ENCODE measurements at regions not wholly inside any gene's neighbourhood (a gene's known extent, or its start where the extent isn't known, plus 50 kb on each side); places are given as distances from the start of the nearest gene placed in this dataset.

DNA sequence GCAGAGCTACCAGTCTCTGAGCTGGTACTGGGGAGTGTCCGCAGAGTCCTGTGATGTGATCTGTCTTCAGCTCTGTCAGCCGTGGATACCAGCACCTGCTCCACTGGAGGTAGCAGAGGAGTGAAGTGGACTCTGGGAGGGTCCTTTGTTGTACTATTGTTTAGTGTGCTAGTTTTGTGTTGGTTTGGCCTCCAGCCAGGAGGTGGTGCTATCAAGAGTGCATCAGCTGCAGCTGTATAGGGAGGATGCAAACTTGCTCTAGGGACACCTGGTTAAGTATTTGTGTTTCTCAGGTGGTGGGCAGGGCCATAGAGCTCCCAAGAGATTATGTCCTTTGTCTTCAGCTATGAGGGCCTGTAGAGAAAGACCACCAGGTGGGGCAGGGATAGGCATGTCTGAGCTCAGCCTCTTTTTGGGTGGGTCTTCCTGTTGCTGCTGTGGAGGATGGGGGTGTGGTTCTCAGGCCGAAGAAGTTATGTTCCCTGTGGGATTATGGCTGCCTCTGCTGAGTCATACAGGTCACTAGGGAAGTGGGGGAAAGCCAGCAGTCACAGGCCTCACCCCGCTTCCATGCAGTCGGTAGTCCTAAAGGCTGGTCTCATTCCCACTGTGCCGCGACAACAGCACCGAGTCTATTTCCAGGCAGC is 443.2 kb upstream of the TBL1XR1 start:
- Histone ChIP-seq H2AFZ (ENCODE audit: low read length) (no peak overlapping the region), H3K9me2 (replicated peaks; ENCODE audit: low read depth, low read length) (no peaks in the 10 kb centered on the region), H3K9ac (ENCODE audit: low read depth, low read length, poor library complexity, severe bottlenecking) (peak overlapping the region; percentile 66), H3K79me2 (ENCODE audit: insufficient read depth, low read length) (no peaks in the 10 kb centered on the region), H3K4me2 (ENCODE audit: low read depth, low read length, poor library complexity, severe bottlenecking) (no peak overlapping the region), H3K4me1 (ENCODE audit: insufficient read depth, low read length, poor library complexity, severe bottlenecking) (peaks cover 53% of the 10 kb centered on the region), H3K9me3 (ENCODE audit: insufficient read depth, low read depth, low read length) (no peaks in the 10 kb centered on the region), H3F3A (ENCODE audit: low read depth) (no peaks in the 10 kb centered on the region), H3K4me3 (ENCODE audit: low read length, poor library complexity, severe bottlenecking) (no peak overlapping the region), H3K36me3 (ENCODE audit: insufficient read depth, low read length) (no peaks in the 10 kb centered on the region), H4K20me1 (ENCODE audit: insufficient read depth, low read length, poor library complexity, severe bottlenecking) (no peaks in the 10 kb centered on the region), H3K27me3 (ENCODE audit: insufficient read depth, low read length, poor library complexity, severe bottlenecking) (no peaks in the 10 kb centered on the region)
- TF ChIP-seq, protein P1, sequence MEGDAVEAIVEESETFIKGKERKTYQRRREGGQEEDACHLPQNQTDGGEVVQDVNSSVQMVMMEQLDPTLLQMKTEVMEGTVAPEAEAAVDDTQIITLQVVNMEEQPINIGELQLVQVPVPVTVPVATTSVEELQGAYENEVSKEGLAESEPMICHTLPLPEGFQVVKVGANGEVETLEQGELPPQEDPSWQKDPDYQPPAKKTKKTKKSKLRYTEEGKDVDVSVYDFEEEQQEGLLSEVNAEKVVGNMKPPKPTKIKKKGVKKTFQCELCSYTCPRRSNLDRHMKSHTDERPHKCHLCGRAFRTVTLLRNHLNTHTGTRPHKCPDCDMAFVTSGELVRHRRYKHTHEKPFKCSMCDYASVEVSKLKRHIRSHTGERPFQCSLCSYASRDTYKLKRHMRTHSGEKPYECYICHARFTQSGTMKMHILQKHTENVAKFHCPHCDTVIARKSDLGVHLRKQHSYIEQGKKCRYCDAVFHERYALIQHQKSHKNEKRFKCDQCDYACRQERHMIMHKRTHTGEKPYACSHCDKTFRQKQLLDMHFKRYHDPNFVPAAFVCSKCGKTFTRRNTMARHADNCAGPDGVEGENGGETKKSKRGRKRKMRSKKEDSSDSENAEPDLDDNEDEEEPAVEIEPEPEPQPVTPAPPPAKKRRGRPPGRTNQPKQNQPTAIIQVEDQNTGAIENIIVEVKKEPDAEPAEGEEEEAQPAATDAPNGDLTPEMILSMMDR (conservative IDR thresholded peaks at IDR 0.05; ENCODE audit: low read length) = peak; percentile 55
- no peak for TF ChIP-seq EZH2phosphoT487 (IDR thresholded peaks at IDR 0.05; ENCODE audit: borderline replicate concordance)

GRCh38 chr3:177641206-177641605 is 443.9 kb upstream of the TBL1XR1 start:
- Histone ChIP-seq H3K9me3 (ENCODE audit: insufficient read depth, low read depth, low read length) (no peaks in the 10 kb centered on the region), H3F3A (ENCODE audit: low read depth) (no peaks in the 10 kb centered on the region), H2AFZ (ENCODE audit: low read length) (0 out of 2 replicates have a peak overlapping the region, but pooled peaks have one; percentile 11), H3K4me2 (ENCODE audit: low read depth, low read length, poor library complexity, severe bottlenecking) (no peak overlapping the region), H3K27me3 (ENCODE audit: insufficient read depth, low read length, poor library complexity, severe bottlenecking) (no peaks in the 10 kb centered on the region), H3K4me1 (ENCODE audit: insufficient read depth, low read length, poor library complexity, severe bottlenecking) (peaks cover 60% of the 10 kb centered on the region), H3K4me3 (ENCODE audit: low read length, poor library complexity, severe bottlenecking) (no peak overlapping the region), H3K9ac (ENCODE audit: low read depth, low read length, poor library complexity, severe bottlenecking) (peak overlapping the region; percentile 66), H4K20me1 (ENCODE audit: insufficient read depth, low read length, poor library complexity, severe bottlenecking) (no peaks in the 10 kb centered on the region), H3K9me2 (replicated peaks; ENCODE audit: low read depth, low read length) (no peaks in the 10 kb centered on the region), H3K79me2 (ENCODE audit: insufficient read depth, low read length) (no peaks in the 10 kb centered on the region), H3K36me3 (ENCODE audit: insufficient read depth, low read length) (no peaks in the 10 kb centered on the region)
- no peak for TF ChIP-seq EZH2phosphoT487 (IDR thresholded peaks at IDR 0.05; ENCODE audit: borderline replicate concordance)
- TF ChIP-seq, protein P1 (conservative IDR thresholded peaks at IDR 0.05; ENCODE audit: low read length) = no peak

DNA sequence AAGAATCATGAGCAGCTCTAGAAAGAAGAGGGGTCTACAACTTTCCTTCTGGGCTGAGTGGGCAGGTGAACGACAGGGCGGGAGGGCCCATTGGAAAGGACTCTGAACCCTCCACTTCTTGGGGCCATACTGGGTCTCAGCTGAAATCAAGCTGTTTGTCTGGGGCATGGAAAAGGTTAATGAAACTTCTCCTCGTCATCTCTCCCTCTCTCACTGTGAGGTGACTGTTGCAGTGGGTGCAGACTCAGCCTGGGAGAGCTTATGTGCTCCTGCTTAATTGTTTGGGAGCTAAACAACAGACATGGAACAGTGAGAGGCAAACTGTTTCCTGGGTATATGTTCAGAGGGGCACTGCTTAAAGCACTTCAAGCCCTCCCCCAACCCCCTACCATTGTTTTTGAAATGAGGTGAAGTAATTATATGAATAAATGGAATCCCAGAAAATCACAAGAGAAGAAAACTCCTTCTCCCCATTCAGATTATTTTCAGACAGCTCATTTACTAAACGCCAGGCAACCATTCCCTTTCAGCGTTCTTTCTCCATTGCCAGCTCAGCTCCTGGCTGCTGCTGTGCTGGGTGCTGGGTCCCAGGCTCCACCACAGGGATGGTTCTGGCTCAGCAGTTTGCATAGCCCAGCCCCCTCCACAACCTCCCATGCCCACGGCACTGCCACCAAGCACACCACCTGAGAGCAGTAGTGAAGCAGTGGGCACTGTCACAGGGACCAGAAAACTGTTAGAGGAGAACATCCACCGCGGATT is 444.9 kb upstream of the TBL1XR1 start:
- Histone ChIP-seq H3K4me1 (ENCODE audit: insufficient read depth, low read length, poor library complexity, severe bottlenecking) (peaks cover 68% of the 10 kb centered on the region), H4K20me1 (ENCODE audit: insufficient read depth, low read length, poor library complexity, severe bottlenecking) (no peaks in the 10 kb centered on the region), H3K4me3 (ENCODE audit: low read length, poor library complexity, severe bottlenecking) (peak overlapping the region; percentile 46), H3K9ac (ENCODE audit: low read depth, low read length, poor library complexity, severe bottlenecking) (peak overlapping the region; percentile 66), H3K36me3 (ENCODE audit: insufficient read depth, low read length) (no peaks in the 10 kb centered on the region), H3K9me2 (replicated peaks; ENCODE audit: low read depth, low read length) (no peaks in the 10 kb centered on the region), H3K79me2 (ENCODE audit: insufficient read depth, low read length) (no peaks in the 10 kb centered on the region), H3K27me3 (ENCODE audit: insufficient read depth, low read length, poor library complexity, severe bottlenecking) (no peaks in the 10 kb centered on the region), H3K9me3 (ENCODE audit: insufficient read depth, low read depth, low read length) (no peaks in the 10 kb centered on the region), H2AFZ (ENCODE audit: low read length) (peak overlapping the region; percentile 47), H3F3A (ENCODE audit: low read depth) (peaks cover 6% of the 10 kb centered on the region), H3K4me2 (ENCODE audit: low read depth, low read length, poor library complexity, severe bottlenecking) (peak overlapping the region; percentile 73)
- TF ChIP-seq, protein P1 (conservative IDR thresholded peaks at IDR 0.05; ENCODE audit: low read length) = peak; percentile 27
- TF ChIP-seq EZH2phosphoT487 (IDR thresholded peaks at IDR 0.05; ENCODE audit: borderline replicate concordance) = no peak

Data from Loucy (cell line).